Psoas muscle (tissue), 7 donors: ENCODE measurements at regions not wholly inside any gene's neighbourhood (a gene's known extent, or its start where the extent isn't known, plus 50 kb on each side); places are given as distances from the start of the nearest gene placed in this dataset.
A peak's percentile ranks its signal among the peaks of the same experiment; 100 is the strongest.

Source experiments
- ATAC-seq, 4 donors: fragments of 200-7000 bp; cut with Tn5 transposase; one replicate each; pipeline ENCODE4 v1.9.1; 2020; ENCODE audit warnings: moderate library complexity in 3 of 4, mild to moderate bottlenecking in 2 of 4
- DNase-seq, 2 donors: peaks; one replicate each; pipeline ENCODE4 v3.0.0-alpha.2; 2020
- H3K27ac ChIP-seq: fragments of 200-600 bp; one replicate; pipeline ENCODE4 v1.8.0; 2022
- H3K27me3 ChIP-seq, 3 donors: fragments of 200-600 bp in 1 of 3; one replicate each; pipeline versions ENCODE4 v1.6.1 to v1.8.0; 2013 to 2022; ENCODE audit warnings: low read length in 2 of 3, mild to moderate bottlenecking in 2 of 3, moderate library complexity in 1 of 3; ENCODE audit not compliant: insufficient read depth in 3 of 3
- H3K36me3 ChIP-seq, 2 donors: fragments of 200-600 bp in 1 of 2; one replicate each; pipeline versions ENCODE4 v1.6.1 to v1.8.0; 2013 to 2022; ENCODE audit warnings: low read depth in 1 of 2, mild to moderate bottlenecking in 1 of 2, moderate library complexity in 1 of 2; ENCODE audit not compliant: insufficient read depth in 1 of 2
- H3K4me1 ChIP-seq: fragments of 200-600 bp; one replicate; pipeline ENCODE4 v1.8.0; 2022
- H3K4me3 ChIP-seq: fragments of 200-600 bp; one replicate; pipeline ENCODE4 v1.8.0; 2022; ENCODE audit warnings: mild to moderate bottlenecking
- H3K9me3 ChIP-seq: fragments of 200-600 bp; one replicate; pipeline ENCODE4 v1.8.0; 2022
- CTCF ChIP-seq: fragments of 200-600 bp; IDR thresholded peaks from one replicate; pipeline ENCODE4 v1.8.0; 2022; ENCODE audit warnings: antibody characterized with exemption
- WGBS, 3 donors: extraction: QIAGEN DNeasy Blood & Tissue Kit; methylation state at CpG; one replicate each; pipeline versions ENCODE4 v1.1.6 to v1.1.7; 2013; 5-methylcytosine and 5-hydroxymethylcytosine counted together
- intact Hi-C, 2 donors: fragments of 100-400 bp; cut with DNase I; formaldehyde crosslinking; loops; one replicate each; pipeline versions ENCODE4 v1.11.0 to v1.14.2; 2022
- donor health status: healthy with polysubstance abuse.
- donor health status: DM: no; HTN: no; CAD: no; lungs with moderate emphysema.
- donor health status: Bipolar disorder and iron deficiency.
- donor health status: healthy.
- donor health status: DM: yes; HTN: yes; CAD: no.
- donor health status: DM: no; HTN: no; CAD: no.
- donor health status: DM: yes; HTN: yes; CAD: no.

- ATAC-seq (peak; percentile 83 to 99 (median 96)), DNase-seq (no peak)
- H3K36me3 ChIP-seq = no peaks in the 10 kb centered on the region
- H3K27me3 ChIP-seq = no peaks in the 10 kb centered on the region
- no peak for TF ChIP-seq CTCF
- 57 to 77% (median 64%) methylated on average over 1 of the region's 1 CpG for whole genome bisulfite sequencing, 3 donors
- no peak overlapping the region for H3K4me3 ChIP-seq
- H3K27ac ChIP-seq = peak overlapping the region; percentile 53
- no peaks in the 10 kb centered on the region for H3K9me3 ChIP-seq
- intact Hi-C loops = no loop called here
- peaks cover 15% of the 10 kb centered on the region for H3K4me1 ChIP-seq
These were observed 411.7 kb downstream of the EPM2A start for GRCh38 chr6:145323646-145324045.

- peaks cover 22% of the 10 kb centered on the region for H3K4me1 ChIP-seq
- no peaks in the 10 kb centered on the region for H3K9me3 ChIP-seq
- no peak overlapping the region for H3K27ac ChIP-seq
- WGBS, 3 donors = 15 to 42% (median 27%) methylated on average over 2 of the region's 2 CpGs
- no peak for DNase-seq
- ATAC-seq = peak in 1 of 4 donors; percentile 35
- no peak for TF ChIP-seq CTCF
- no peaks in the 10 kb centered on the region for H3K36me3 ChIP-seq
- no peak overlapping the region for H3K4me3 ChIP-seq
- intact Hi-C loops = no loop called here
- H3K27me3 ChIP-seq = no peaks in the 10 kb centered on the region
These were observed 407.7 kb downstream of the EPM2A start for GRCh38 chr6:145327586-145327985.

- no peak overlapping the region for H3K27ac ChIP-seq
- no peak overlapping the region for H3K4me3 ChIP-seq
- H3K9me3 ChIP-seq = no peaks in the 10 kb centered on the region
- H3K36me3 ChIP-seq = no peaks in the 10 kb centered on the region
- WGBS, 3 donors = 63 to 77% (median 70%) methylated on average over 3 of the region's 3 CpGs
- intact Hi-C loops = no loop called here
- no peaks in the 10 kb centered on the region for H3K27me3 ChIP-seq
- no peak for TF ChIP-seq CTCF
- ATAC-seq (no peak), DNase-seq (no peak)
- peaks cover 12% of the 10 kb centered on the region for H3K4me1 ChIP-seq
These were observed 406.1 kb downstream of the EPM2A start for GRCh38 chr6:145329257-145329656.

- Histone ChIP-seq H3K4me3 (no peak overlapping the region), H3K36me3 (no peaks in the 10 kb centered on the region), H3K27ac (no peak overlapping the region), H3K4me1 (peaks cover 7% of the 10 kb centered on the region), H3K27me3 (no peaks in the 10 kb centered on the region), H3K9me3 (no peaks in the 10 kb centered on the region)
- DNase-seq = no peak
- ATAC-seq = no peak
- TF ChIP-seq CTCF = no peak
- intact Hi-C loops = no loop called here
- WGBS, 3 donors = 87 to 90% (median 87%) methylated on average over 4 of the region's 4 CpGs
These were observed 404.3 kb downstream of the EPM2A start for GRCh38 chr6:145331066-145331465.

- WGBS, 3 donors = 11 to 32% (median 17%) methylated on average over 2 of the region's 2 CpGs
- ATAC-seq (peak in 1 of 4 donors; percentile 70), DNase-seq (no peak)
- Histone ChIP-seq H3K4me3 (no peak overlapping the region), H3K4me1 (peaks cover 7% of the 10 kb centered on the region), H3K36me3 (no peaks in the 10 kb centered on the region), H3K27ac (no peak overlapping the region), H3K9me3 (no peaks in the 10 kb centered on the region), H3K27me3 (no peaks in the 10 kb centered on the region)
- intact Hi-C loops = no loop called here
- no peak for TF ChIP-seq CTCF
These were observed 403.3 kb downstream of the EPM2A start for GRCh38 chr6:145332011-145332410.
